GM12878 (cell line): ENCODE measurements at regions not wholly inside any gene's neighbourhood (a gene's known extent, or its start where the extent isn't known, plus 50 kb on each side); places are given as distances from the start of the nearest gene placed in this dataset.

ENCODE experiments used
- EP300 ChIP-seq, 2 experiments: fragments of 150-350 bp in 1 of 2; IDR thresholded peaks; 2 replicates each; pipeline ENCODE4 v1.6.1; 2011 to 2012; ENCODE audit warnings: low read depth in 2 of 2, low read length in 2 of 2, borderline replicate concordance in 1 of 2, improper control_type of control experiment in 1 of 2, inconsistent platforms in 1 of 2; ENCODE audit not compliant: control insufficient read depth in 1 of 2
- EZH2 ChIP-seq: IDR thresholded peaks from 2 replicates; pipeline ENCODE4 v1.6.1; 2012; ENCODE audit warnings: low read depth, mild to moderate bottlenecking, control low read depth, inconsistent platforms, low read length, borderline replicate concordance; ENCODE audit not compliant: control insufficient read depth
- FOXM1 ChIP-seq: IDR thresholded peaks from 2 replicates; pipeline ENCODE4 v1.6.1; 2012; ENCODE audit warnings: low read depth, mild to moderate bottlenecking, inconsistent platforms, low read length, moderate library complexity
- POLR2A ChIP-seq: IDR thresholded peaks from 2 replicates; pipeline ENCODE4 v1.6.1; 2011; ENCODE audit warnings: low read depth, mild to moderate bottlenecking, low read length
- RCOR1 ChIP-seq: conservative IDR thresholded peaks from 2 replicates; pipeline ENCODE4 v1.6.1; 2012; ENCODE audit warnings: low read depth, low read length, improper control_type of control experiment
- SRF ChIP-seq, 2 experiments: IDR thresholded peaks; 2 replicates each; pipeline ENCODE4 v1.6.1; 2011; ENCODE audit warnings: low read depth in 2 of 2, low read length in 2 of 2, mild to moderate bottlenecking in 1 of 2, moderate library complexity in 1 of 2
- WRNIP1 ChIP-seq: IDR thresholded peaks from 2 replicates; pipeline ENCODE4 v1.6.1; 2011; ENCODE audit warnings: low read depth, low read length, improper control_type of control experiment, borderline replicate concordance
- TF ChIP-seq, protein P1 (sequence below), 3 experiments: IDR thresholded peaks in 2 of 3; conservative IDR thresholded peaks in 1 of 3; 2 replicates each; pipeline ENCODE4 v1.5.1; 2011; ENCODE audit warnings: low read depth in 3 of 3, low read length in 3 of 3, mild to moderate bottlenecking in 3 of 3, control low read depth in 2 of 3, moderate library complexity in 2 of 3, inconsistent platforms in 1 of 3, mixed read lengths in 1 of 3; ENCODE audit not compliant: control insufficient read depth in 2 of 3, insufficient read depth in 1 of 3; ENCODE audit errors: extremely low read depth in 1 of 3

- TF ChIP-seq WRNIP1 (no peak), POLR2A (no peak), RCOR1 (no peak), SRF (IDR thresholded peaks at IDR 0.05; ENCODE audit: low read depth in 2 of 2, low read length in 2 of 2) (no peak), EZH2 (no peak), EP300 (IDR thresholded peaks at IDR 0.05; ENCODE audit: borderline replicate concordance in 1 of 2, control insufficient read depth in 1 of 2, low read depth in 2 of 2, low read length in 2 of 2) (no peak), FOXM1 (no peak)
- TF ChIP-seq, protein P1, sequence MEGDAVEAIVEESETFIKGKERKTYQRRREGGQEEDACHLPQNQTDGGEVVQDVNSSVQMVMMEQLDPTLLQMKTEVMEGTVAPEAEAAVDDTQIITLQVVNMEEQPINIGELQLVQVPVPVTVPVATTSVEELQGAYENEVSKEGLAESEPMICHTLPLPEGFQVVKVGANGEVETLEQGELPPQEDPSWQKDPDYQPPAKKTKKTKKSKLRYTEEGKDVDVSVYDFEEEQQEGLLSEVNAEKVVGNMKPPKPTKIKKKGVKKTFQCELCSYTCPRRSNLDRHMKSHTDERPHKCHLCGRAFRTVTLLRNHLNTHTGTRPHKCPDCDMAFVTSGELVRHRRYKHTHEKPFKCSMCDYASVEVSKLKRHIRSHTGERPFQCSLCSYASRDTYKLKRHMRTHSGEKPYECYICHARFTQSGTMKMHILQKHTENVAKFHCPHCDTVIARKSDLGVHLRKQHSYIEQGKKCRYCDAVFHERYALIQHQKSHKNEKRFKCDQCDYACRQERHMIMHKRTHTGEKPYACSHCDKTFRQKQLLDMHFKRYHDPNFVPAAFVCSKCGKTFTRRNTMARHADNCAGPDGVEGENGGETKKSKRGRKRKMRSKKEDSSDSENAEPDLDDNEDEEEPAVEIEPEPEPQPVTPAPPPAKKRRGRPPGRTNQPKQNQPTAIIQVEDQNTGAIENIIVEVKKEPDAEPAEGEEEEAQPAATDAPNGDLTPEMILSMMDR (IDR thresholded peaks at IDR 0.05 in 2 of 3, conservative IDR thresholded peaks at IDR 0.05 in 1 of 3; ENCODE audit: control insufficient read depth in 2 of 3, extremely low read depth in 1 of 3, insufficient read depth in 1 of 3, low read depth in 3 of 3, low read length in 3 of 3) = no peak
These were observed 182.2 kb downstream of the EXOC5 start for GRCh38 chr14:57086271-57087162.
